GM12873 (cell line): ENCODE measurements at regions not wholly inside any gene's neighbourhood (a gene's known extent, or its start where the extent isn't known, plus 50 kb on each side); places are given as distances from the start of the nearest gene placed in this dataset.

Experiments used
- TF ChIP-seq, protein P1 (sequence below): IDR thresholded peaks from 2 replicates; pipeline ENCODE4 v1.5.1; 2012; ENCODE audit warnings: low read depth, mild to moderate bottlenecking, moderate library complexity, low read length, control low read depth; ENCODE audit not compliant: insufficient read depth; ENCODE audit errors: missing control alignments

DNA sequence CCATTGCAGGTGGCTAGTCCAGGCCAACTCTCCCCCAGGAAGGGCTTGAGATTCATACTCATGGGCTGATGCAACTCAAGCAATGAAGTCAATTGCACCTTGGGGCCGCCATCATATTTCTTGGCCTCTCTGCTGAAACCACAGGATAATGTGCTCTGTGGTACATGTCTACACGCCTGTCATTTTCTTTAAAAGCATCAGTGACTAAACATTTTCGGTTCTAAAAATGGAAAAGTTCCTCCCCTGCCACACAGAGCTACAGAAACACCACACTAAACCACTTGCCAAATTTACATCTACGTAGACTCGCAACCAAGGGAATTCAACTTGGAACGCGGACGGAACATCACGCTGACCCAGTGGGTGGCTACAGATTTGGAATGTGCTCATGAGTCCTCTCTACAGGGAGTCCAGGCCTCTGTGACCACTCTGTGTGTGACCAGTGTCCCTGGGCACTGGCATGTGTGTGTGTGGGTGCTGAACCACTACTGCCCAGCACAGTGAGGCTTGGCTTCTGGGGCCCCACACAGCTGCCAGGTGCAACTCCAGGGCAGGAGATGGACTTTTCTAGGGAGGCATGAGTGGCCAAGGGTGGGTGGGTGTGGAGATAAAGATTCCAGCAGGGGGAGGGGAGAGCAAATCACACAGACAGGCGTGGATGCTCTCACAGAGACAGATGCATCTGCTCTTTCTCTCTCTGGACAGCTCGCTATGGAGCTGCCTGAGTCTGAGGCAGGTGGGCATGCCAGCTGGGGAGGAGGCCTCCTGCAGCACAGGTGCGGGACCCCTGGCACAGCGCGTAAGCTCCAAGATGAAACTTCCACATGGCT is 261.9 kb downstream of the CTTN start:
- TF ChIP-seq, protein P1, sequence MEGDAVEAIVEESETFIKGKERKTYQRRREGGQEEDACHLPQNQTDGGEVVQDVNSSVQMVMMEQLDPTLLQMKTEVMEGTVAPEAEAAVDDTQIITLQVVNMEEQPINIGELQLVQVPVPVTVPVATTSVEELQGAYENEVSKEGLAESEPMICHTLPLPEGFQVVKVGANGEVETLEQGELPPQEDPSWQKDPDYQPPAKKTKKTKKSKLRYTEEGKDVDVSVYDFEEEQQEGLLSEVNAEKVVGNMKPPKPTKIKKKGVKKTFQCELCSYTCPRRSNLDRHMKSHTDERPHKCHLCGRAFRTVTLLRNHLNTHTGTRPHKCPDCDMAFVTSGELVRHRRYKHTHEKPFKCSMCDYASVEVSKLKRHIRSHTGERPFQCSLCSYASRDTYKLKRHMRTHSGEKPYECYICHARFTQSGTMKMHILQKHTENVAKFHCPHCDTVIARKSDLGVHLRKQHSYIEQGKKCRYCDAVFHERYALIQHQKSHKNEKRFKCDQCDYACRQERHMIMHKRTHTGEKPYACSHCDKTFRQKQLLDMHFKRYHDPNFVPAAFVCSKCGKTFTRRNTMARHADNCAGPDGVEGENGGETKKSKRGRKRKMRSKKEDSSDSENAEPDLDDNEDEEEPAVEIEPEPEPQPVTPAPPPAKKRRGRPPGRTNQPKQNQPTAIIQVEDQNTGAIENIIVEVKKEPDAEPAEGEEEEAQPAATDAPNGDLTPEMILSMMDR, result no peak

DNA sequence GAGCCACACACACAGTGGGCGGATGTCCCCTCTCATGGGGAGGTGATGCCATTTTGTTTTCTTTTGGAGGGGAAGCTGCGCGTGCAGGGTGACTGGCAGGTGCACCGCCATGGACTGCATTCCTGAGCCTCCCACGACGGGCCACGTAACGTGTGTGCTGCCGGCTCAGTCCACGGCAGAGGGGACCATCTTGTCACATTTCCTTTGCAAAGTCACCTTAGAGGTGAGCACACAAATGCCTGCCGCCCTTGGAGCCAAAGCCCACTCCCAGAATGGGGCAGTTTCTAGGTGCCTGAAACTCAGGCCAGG is 262.5 kb downstream of the CTTN start:
- TF ChIP-seq, protein P1, result no peak

DNA sequence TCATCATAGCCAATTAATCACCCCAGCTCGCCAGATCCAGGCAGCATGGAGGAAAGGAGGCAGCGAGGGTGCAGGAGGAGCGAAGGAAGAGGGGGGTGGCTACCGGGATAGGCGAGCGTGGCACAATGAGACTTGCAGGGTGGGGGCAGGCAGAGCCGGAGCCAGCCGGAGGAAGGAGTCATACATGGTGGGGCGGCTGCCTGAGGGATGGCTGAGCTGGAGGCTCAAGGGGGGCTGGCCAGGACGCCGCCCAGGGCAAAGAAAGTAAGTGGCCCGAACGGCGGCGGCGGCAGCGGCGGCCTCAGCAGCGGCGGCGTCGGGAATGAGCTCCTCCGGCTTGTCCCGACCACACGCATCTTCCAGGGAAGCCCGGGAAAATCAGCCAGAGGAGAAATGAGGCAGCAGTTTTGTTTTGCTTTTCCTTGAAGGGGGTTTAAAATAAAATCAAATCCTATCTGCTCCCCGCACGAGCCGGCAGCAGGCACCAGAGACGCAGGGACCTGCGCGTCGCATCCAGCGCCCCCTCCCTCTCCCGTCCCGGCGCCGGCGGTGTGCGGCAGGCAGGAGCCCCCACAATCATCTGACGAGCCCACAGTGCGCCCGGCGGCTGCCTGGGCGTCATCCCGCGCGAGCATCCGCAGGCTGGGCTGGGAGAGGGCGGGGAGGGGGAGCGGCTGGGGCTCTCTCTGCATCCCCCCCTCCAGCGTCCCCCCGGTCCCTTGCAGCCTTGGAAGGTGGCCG is 263.6 kb downstream of the CTTN start:
- TF ChIP-seq, protein P1, result no peak

- TF ChIP-seq, protein P1, result no peak
Observed at GRCh38 chr11:70662691-70663098, 264.4 kb downstream of the CTTN start.

- TF ChIP-seq, protein P1, result no peak
Observed at GRCh38 chr11:70663815-70664214, 265.5 kb downstream of the CTTN start.

DNA sequence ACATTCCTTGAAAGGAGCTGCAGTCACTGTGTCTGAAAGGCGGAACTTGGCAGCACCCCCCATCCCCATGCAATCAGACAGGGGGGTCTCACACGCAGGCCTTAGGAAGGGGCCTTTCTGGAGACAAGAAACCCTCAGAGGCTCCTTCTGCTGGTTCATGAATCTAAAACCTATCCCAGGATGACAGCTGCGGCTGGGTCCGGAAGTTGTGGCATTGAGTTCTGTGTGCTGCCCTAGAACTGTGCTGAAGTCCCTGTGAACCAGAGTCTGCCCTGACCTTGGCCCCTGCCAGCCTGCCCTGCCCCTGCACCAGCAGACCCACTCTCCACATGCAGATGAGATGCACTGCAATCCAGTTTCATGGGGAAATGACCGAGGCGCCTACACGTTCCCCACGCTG is 268.0 kb downstream of the CTTN start:
- TF ChIP-seq, protein P1, result no peak

GRCh38 chr11:70667767-70668166 is 269.4 kb downstream of the CTTN start:
- TF ChIP-seq, protein P1, result no peak
